AG04449 (cell line): ENCODE measurements at regions not wholly inside any gene's neighbourhood (a gene's known extent, or its start where the extent isn't known, plus 50 kb on each side); places are given as distances from the start of the nearest gene placed in this dataset.

Experiments used
- CTCF ChIA-PET: fragments of 350-600 bp; formaldehyde crosslinking; extraction: SDS; loops from one replicate; lab custom pipeline; 2021; ENCODE audit warnings: antibody characterized with exemption; lab: Yijun Ruan, JAX
- POLR2A ChIA-PET: fragments of 400-600, 350-600 bp; formaldehyde crosslinking; extraction: SDS; loops from one replicate; lab custom pipeline; 2020; ENCODE audit warnings: antibody characterized with exemption, inconsistent platforms; lab: Yijun Ruan, JAX
- DNase-seq: peaks from one replicate; pipeline ENCODE4 v3.0.0-alpha.2; 2010; ENCODE audit warnings: low read depth, low spot score
- H3K4me3 ChIP-seq: 2 replicates; pipeline ENCODE4 v1.5.1; 2011; ENCODE audit warnings: low read depth, mild to moderate bottlenecking, control low read depth, low read length
- CTCF ChIP-seq: IDR thresholded peaks from one replicate; pipeline ENCODE4 v1.5.1; 2011; ENCODE audit warnings: mild to moderate bottlenecking, moderate library complexity, low read length, control low read depth, inconsistent platforms; ENCODE audit not compliant: insufficient read depth; ENCODE audit errors: missing control alignments

GRCh38 chr3:118204052-118204656 is 830.5 kb downstream of the IGSF11 start:
- ChIA-PET POLR2A (no interaction called here), CTCF (no interaction called here)
- TF ChIP-seq CTCF = no peak
- no peak for DNase-seq
- H3K4me3 ChIP-seq = no peak overlapping the region

- no peak for TF ChIP-seq CTCF
- no peak overlapping the region for H3K4me3 ChIP-seq
- DNase-seq = no peak
- CTCF ChIA-PET = no interaction called here
- POLR2A ChIA-PET = no interaction called here
These were observed 827.4 kb downstream of the IGSF11 start for GRCh38 chr3:118207271-118207670.

- POLR2A ChIA-PET = interaction anchor here (0.5 kb wide), 1 partner anchor 123 kb away, joined by 3 read pairs; no protein-coding TSS in a partner anchor
- no peak for TF ChIP-seq CTCF
- no peak for DNase-seq
- no peak overlapping the region for H3K4me3 ChIP-seq
- CTCF ChIA-PET = no interaction called here
These were observed 826.0 kb downstream of the IGSF11 start for GRCh38 chr3:118208642-118209041.

- CTCF ChIA-PET = no interaction called here
- DNase-seq = no peak
- no peak for TF ChIP-seq CTCF
- POLR2A ChIA-PET = no interaction called here
- H3K4me3 ChIP-seq = no peak overlapping the region
These were observed 820.8 kb downstream of the IGSF11 start for GRCh38 chr3:118213892-118214291.

- POLR2A ChIA-PET = no interaction called here
- TF ChIP-seq CTCF = no peak
- H3K4me3 ChIP-seq = no peak overlapping the region
- DNase-seq = no peak
- CTCF ChIA-PET = no interaction called here
These were observed 808.4 kb downstream of the IGSF11 start for GRCh38 chr3:118226206-118226605.

GRCh38 chr3:118227191-118227590 is 807.5 kb downstream of the IGSF11 start:
- ChIA-PET POLR2A (no interaction called here), CTCF (no interaction called here)
- DNase-seq = no peak
- no peak overlapping the region for H3K4me3 ChIP-seq
- no peak for TF ChIP-seq CTCF
